Neural progenitor cell (in vitro differentiated cells): ENCODE measurements at regions not wholly inside any gene's neighbourhood (a gene's known extent, or its start where the extent isn't known, plus 50 kb on each side); places are given as distances from the start of the nearest gene placed in this dataset.

Source experiments
- EZH2 ChIP-seq: fragments of 200-600 bp; sonication (generic); IDR thresholded peaks from 2 replicates; pipeline ENCODE4 v1.6.1; 2017; ENCODE audit warnings: antibody characterized with exemption, mild to moderate bottlenecking, moderate library complexity
- EZH2phosphoT487 ChIP-seq: fragments of 200-600 bp; sonication (generic); IDR thresholded peaks from 2 replicates; pipeline ENCODE4 v1.6.1; 2017; ENCODE audit warnings: antibody characterized with exemption
- TF ChIP-seq, protein P1 (sequence below): fragments of 200-600 bp; sonication (generic); IDR thresholded peaks from 2 replicates; pipeline ENCODE4 v1.5.1; 2017; ENCODE audit warnings: antibody characterized with exemption, mild to moderate bottlenecking

DNA sequence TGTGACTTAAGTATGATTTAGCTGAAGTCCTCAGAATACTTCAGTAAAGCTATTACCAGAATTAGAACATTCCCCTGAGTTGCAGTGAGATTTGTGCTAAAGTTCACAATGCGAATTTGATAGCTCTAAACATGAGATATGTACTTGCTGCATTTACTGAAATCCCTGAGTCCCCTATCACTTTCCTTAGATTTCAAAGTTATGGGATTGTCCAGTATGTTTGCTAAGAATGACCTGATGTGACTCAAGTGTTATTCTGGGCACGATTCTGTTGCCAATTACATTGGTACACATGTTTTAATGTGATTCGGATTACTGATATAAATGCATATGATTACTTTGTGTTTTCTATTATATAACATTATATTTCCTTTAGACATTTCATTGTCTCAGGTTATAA is 91.3 kb upstream of the AMOT start:
- TF ChIP-seq, protein P1, sequence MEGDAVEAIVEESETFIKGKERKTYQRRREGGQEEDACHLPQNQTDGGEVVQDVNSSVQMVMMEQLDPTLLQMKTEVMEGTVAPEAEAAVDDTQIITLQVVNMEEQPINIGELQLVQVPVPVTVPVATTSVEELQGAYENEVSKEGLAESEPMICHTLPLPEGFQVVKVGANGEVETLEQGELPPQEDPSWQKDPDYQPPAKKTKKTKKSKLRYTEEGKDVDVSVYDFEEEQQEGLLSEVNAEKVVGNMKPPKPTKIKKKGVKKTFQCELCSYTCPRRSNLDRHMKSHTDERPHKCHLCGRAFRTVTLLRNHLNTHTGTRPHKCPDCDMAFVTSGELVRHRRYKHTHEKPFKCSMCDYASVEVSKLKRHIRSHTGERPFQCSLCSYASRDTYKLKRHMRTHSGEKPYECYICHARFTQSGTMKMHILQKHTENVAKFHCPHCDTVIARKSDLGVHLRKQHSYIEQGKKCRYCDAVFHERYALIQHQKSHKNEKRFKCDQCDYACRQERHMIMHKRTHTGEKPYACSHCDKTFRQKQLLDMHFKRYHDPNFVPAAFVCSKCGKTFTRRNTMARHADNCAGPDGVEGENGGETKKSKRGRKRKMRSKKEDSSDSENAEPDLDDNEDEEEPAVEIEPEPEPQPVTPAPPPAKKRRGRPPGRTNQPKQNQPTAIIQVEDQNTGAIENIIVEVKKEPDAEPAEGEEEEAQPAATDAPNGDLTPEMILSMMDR = no peak
- TF ChIP-seq EZH2phosphoT487 = no peak
- TF ChIP-seq EZH2 = no peak
